GM19238 (cell line): ENCODE measurements at regions not wholly inside any gene's neighbourhood (a gene's known extent, or its start where the extent isn't known, plus 50 kb on each side); places are given as distances from the start of the nearest gene placed in this dataset.
A peak's percentile ranks its signal among the peaks of the same experiment; 100 is the strongest.

Source experiments
- DNase-seq: peaks from one replicate; pipeline ENCODE4 v3.0.0; 2011; ENCODE audit warnings: low spot score; ENCODE audit not compliant: insufficient read length

- DNase-seq: no peak
Observed at GRCh38 chr10:29760138-29760900, 125.5 kb upstream of the SVIL start.

GRCh38 chr10:29757551-29758297 lies 123.0 kb upstream of the SVIL start:
- no peak for DNase-seq

GRCh38 chr10:29756451-29756850 lies 121.7 kb upstream of the SVIL start:
- DNase-seq: no peak

- DNase-seq: no peak
Observed at GRCh38 chr10:29753283-29753682, 118.5 kb upstream of the SVIL start.

GRCh38 chr10:29751684-29752083 lies 116.9 kb upstream of the SVIL start:
- DNase-seq: no peak

- DNase-seq: no peak
Observed at GRCh38 chr10:29751240-29751639, 116.5 kb upstream of the SVIL start.

GRCh38 chr10:29749150-29749549 lies 114.4 kb upstream of the SVIL start:
- DNase-seq: no peak

GRCh38 chr10:29748109-29748650 lies 113.4 kb upstream of the SVIL start:
- no peak for DNase-seq

- no peak for DNase-seq
Observed at GRCh38 chr10:29746080-29746797, 111.5 kb upstream of the SVIL start.

GRCh38 chr10:29740981-29741545 lies 106.3 kb upstream of the SVIL start:
- DNase-seq: no peak

- no peak for DNase-seq
Observed at GRCh38 chr10:29738341-29738740, 103.6 kb upstream of the SVIL start.

- no peak for DNase-seq
Observed at GRCh38 chr10:29737074-29737593, 102.4 kb upstream of the SVIL start.

GRCh38 chr10:29736366-29737073 lies 101.7 kb upstream of the SVIL start:
- DNase-seq: peak; percentile 9

GRCh38 chr10:29735628-29736365 lies 101.0 kb upstream of the SVIL start:
- peak; percentile 85 for DNase-seq

GRCh38 chr10:29734962-29735627 lies 100.3 kb upstream of the SVIL start:
- DNase-seq: peak; percentile 32

- no peak for DNase-seq
Observed at GRCh38 chr10:29734640-29734961, 99.8 kb upstream of the SVIL start.

GRCh38 chr10:29733323-29733722 lies 98.6 kb upstream of the SVIL start:
- no peak for DNase-seq

- no peak for DNase-seq
Observed at GRCh38 chr10:29732918-29733317, 98.1 kb upstream of the SVIL start.

GRCh38 chr10:29731760-29732159 lies 97.0 kb upstream of the SVIL start:
- no peak for DNase-seq

- no peak for DNase-seq
Observed at GRCh38 chr10:29730969-29731368, 96.2 kb upstream of the SVIL start.
